ENCODE measurements at regions not wholly inside any gene's neighbourhood (a gene's known extent, or its start where the extent isn't known, plus 50 kb on each side); places are given as distances from the start of the nearest gene placed in this dataset.

DNA sequence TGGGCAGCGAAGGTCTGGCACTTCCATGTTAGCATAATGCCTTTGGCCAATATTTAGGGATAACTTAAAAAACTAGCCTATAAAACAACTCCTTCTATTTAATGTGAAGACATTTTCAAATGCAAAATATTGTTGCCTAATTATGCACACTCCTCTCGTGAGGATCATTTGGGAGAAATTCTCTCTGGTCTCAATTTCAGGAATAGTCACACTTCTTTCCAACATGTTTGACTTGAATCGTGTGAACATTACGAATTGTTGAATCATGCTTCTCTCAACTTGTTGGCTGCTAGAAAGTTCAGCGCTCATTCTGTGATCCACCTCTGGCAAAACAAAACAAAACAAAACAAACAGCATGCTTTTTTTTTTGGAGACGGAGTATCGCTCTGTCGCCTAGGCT lies 313.2 kb downstream of the SEC23A start:
- TF ChIP-seq, protein P1, sequence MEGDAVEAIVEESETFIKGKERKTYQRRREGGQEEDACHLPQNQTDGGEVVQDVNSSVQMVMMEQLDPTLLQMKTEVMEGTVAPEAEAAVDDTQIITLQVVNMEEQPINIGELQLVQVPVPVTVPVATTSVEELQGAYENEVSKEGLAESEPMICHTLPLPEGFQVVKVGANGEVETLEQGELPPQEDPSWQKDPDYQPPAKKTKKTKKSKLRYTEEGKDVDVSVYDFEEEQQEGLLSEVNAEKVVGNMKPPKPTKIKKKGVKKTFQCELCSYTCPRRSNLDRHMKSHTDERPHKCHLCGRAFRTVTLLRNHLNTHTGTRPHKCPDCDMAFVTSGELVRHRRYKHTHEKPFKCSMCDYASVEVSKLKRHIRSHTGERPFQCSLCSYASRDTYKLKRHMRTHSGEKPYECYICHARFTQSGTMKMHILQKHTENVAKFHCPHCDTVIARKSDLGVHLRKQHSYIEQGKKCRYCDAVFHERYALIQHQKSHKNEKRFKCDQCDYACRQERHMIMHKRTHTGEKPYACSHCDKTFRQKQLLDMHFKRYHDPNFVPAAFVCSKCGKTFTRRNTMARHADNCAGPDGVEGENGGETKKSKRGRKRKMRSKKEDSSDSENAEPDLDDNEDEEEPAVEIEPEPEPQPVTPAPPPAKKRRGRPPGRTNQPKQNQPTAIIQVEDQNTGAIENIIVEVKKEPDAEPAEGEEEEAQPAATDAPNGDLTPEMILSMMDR (IDR thresholded peaks at IDR 0.05; ENCODE audit: insufficient read depth, low read depth, low read length) = no peak
- TF ChIP-seq EZH2 (IDR thresholded peaks at IDR 0.05; ENCODE audit: insufficient read depth, low read length) = no peak
